Activated naive CD8-positive, alpha-beta T cell treated with anti-CD3 and anti-CD28 coated beads, Interleukin-2, amount 10 ng/mL, durations not matched to agents 7 days and 5 days (primary cell): ENCODE measurements at regions not wholly inside any gene's neighbourhood (a gene's known extent, or its start where the extent isn't known, plus 50 kb on each side); places are given as distances from the start of the nearest gene placed in this dataset.

Experiments
- ATAC-seq: fragments of 150-1000 bp; cut with Tn5 transposase; one replicate; pipeline ENCODE4 v1.10.0; 2021; ENCODE audit warnings: low read depth, moderate library complexity
- POLR2A ChIA-PET: fragments of 350-600 bp; sonication (Branson Sonifier 250); formaldehyde crosslinking; loops from one replicate; lab custom pipeline; 2021; ENCODE audit warnings: antibody characterized with exemption; lab: Charles Lee
- DNase-seq: peaks from one replicate; pipeline ENCODE4 v3.0.0; 2021
- H3K27ac Mint-ChIP-seq: one replicate; pipeline ENCODE4 v1.8.0; 2022; ENCODE audit warnings: mild to moderate bottlenecking, mixed read lengths
- H3K27me3 Mint-ChIP-seq: one replicate; pipeline ENCODE4 v1.8.0; 2022; ENCODE audit warnings: mild to moderate bottlenecking, moderate library complexity, mixed read lengths
- H3K36me3 Mint-ChIP-seq: one replicate; pipeline ENCODE4 v1.8.0; 2021; ENCODE audit warnings: mild to moderate bottlenecking, mixed read lengths
- H3K4me1 Mint-ChIP-seq: one replicate; pipeline ENCODE4 v1.8.0; 2021; ENCODE audit warnings: mixed read lengths
- H3K4me3 Mint-ChIP-seq: one replicate; pipeline ENCODE4 v1.8.0; 2022; ENCODE audit warnings: mild to moderate bottlenecking, moderate library complexity, mixed read lengths
- H3K9me3 Mint-ChIP-seq: one replicate; pipeline ENCODE4 v1.8.0; 2021; ENCODE audit warnings: mixed read lengths

DNA sequence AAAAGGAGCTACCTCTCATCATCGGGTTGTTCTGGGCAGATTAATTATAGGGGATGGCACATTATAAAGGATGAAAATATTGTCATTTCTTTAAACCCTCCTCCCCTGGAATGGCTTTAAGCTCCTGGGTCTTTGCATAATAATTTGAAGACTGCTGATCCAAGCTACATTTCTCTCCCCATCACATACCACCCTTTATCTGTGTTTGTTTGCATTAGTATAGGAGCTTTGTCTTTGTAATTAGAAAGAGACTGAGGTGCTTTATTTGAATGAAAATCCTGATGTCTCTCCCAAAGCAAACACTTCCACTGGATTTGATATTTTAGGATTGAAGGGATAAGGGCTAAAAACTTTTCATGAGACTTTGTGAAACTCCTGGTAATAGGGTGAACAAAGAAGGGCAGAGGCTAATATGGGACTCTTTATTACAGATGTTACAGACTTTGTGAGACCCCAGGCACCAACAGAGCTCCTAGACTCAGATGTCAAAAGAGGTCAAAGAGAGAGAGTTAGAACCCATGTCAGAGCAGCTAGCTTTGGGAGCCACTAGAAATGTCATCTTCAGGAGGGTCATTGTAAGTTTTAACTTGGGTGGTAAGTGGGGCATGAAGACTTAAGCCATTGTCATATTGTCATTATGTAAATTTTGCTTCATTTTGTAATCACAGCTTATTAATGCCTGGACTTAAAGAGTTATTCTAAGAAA is 75.3 kb upstream of the RXFP2 start:
- H3K27ac Mint-ChIP-seq = no peak overlapping the region
- no peaks in the 10 kb centered on the region for H3K36me3 Mint-ChIP-seq
- H3K4me1 Mint-ChIP-seq = no peaks in the 10 kb centered on the region
- ATAC-seq (no peak), DNase-seq (no peak)
- POLR2A ChIA-PET = no interaction called here
- no peaks in the 10 kb centered on the region for H3K27me3 Mint-ChIP-seq
- H3K4me3 Mint-ChIP-seq = no peak overlapping the region
- peaks cover 7% of the 10 kb centered on the region for H3K9me3 Mint-ChIP-seq

DNA sequence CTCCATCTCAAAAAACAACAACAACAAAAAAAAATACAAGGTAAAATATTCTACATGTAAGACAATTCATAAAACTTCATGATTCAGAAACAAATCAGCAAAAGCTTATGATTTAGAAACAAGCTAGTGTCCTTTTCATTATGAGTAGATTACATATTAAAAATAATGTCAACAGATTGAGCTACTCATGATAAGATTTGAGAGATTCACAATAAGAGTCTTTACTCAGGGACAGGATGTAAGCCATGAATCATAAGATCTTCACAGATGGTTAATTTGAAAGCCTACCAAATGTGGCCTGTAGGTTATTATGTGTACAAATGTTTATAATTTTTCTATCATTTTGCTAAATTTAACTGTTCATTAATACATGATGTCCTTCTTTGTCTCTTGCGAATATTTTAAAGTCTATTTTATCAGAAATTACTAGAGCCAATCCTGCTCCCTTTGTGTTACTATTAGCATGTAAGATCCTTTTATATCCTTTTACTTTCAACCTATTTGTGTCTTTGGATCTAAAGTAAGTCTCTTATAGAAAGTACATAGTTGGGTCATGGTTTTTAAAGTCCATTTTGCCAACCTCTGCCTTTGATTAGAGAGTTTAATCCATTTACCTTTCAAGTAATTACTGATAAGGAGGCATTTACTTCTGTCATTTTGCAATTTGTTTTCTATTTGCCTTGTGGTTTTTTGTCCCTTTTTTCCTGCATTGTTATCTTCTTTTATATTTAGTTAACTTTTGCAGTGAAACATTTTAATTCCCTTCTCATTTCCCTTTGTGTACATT is 68.3 kb upstream of the RXFP2 start:
- no peaks in the 10 kb centered on the region for H3K27me3 Mint-ChIP-seq
- no peaks in the 10 kb centered on the region for H3K36me3 Mint-ChIP-seq
- no peak for ATAC-seq
- H3K9me3 Mint-ChIP-seq = peaks cover 5% of the 10 kb centered on the region
- H3K4me1 Mint-ChIP-seq = no peaks in the 10 kb centered on the region
- H3K4me3 Mint-ChIP-seq = no peak overlapping the region
- H3K27ac Mint-ChIP-seq = no peak overlapping the region
- no peak for DNase-seq
- POLR2A ChIA-PET = no interaction called here

GRCh38 chr13:31674051-31674450 is 65.3 kb upstream of the RXFP2 start:
- Mint-ChIP-seq H3K9me3 (peaks cover under 1% of the 10 kb centered on the region), H3K4me1 (no peaks in the 10 kb centered on the region), H3K4me3 (no peak overlapping the region), H3K36me3 (no peaks in the 10 kb centered on the region), H3K27me3 (no peaks in the 10 kb centered on the region), H3K27ac (no peak overlapping the region)
- POLR2A ChIA-PET = no interaction called here
- ATAC-seq (no peak), DNase-seq (no peak)

DNA sequence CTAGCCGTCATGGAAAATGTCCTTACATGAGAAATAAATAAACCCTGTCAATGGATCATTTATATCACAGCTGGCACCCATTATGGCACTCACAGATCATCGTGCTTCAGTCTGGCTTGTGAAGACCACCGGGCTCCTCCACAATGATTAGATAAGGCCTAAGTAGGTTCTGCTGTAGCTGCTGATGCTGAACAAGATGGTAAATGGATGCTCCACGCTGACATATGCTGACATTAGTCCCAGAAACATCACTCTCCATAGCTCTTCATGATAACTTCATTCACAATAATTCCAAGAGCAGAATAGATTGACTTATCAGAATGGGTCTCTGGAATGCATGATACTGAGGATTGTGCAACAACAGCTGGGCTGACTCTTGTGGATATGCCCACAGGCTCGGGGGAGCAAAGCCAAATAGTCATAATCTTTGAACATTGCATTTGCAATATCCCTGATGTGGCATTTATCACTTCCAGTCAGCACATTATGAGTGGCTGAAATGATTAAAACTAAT is 63.8 kb upstream of the RXFP2 start:
- H3K27ac Mint-ChIP-seq = no peak overlapping the region
- H3K9me3 Mint-ChIP-seq = no peaks in the 10 kb centered on the region
- no peak for ATAC-seq
- POLR2A ChIA-PET = no interaction called here
- no peaks in the 10 kb centered on the region for H3K4me1 Mint-ChIP-seq
- H3K36me3 Mint-ChIP-seq = no peaks in the 10 kb centered on the region
- no peak for DNase-seq
- no peak overlapping the region for H3K4me3 Mint-ChIP-seq
- no peaks in the 10 kb centered on the region for H3K27me3 Mint-ChIP-seq

DNA sequence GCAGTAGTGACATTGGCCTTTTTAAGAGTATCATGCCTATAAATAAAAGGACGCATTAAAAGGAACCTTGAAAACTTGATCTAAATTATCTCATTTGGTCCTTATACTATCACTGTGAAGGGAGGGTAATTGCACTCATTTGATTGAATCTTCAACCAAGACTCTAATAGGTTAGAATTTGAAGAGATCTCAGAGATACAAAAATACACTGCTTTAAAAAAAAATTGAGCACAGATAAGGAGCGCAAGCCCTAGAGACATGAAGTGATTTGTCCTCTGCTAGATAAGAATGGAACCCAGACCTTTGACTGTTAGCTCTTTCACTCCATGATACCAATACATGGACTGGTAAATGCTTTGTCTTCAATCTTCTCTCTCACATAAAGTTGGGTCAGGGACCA is 58.2 kb upstream of the RXFP2 start:
- Mint-ChIP-seq H3K4me1 (no peaks in the 10 kb centered on the region), H3K4me3 (no peak overlapping the region), H3K36me3 (no peaks in the 10 kb centered on the region), H3K9me3 (peaks cover 3% of the 10 kb centered on the region), H3K27ac (no peak overlapping the region), H3K27me3 (no peaks in the 10 kb centered on the region)
- POLR2A ChIA-PET = no interaction called here
- DNase-seq (no peak), ATAC-seq (no peak)

GRCh38 chr13:31684466-31684865 is 54.9 kb upstream of the RXFP2 start:
- ATAC-seq = no peak
- no peaks in the 10 kb centered on the region for H3K36me3 Mint-ChIP-seq
- POLR2A ChIA-PET = no interaction called here
- no peak overlapping the region for H3K4me3 Mint-ChIP-seq
- H3K4me1 Mint-ChIP-seq = no peaks in the 10 kb centered on the region
- no peaks in the 10 kb centered on the region for H3K27me3 Mint-ChIP-seq
- peaks cover 3% of the 10 kb centered on the region for H3K9me3 Mint-ChIP-seq
- H3K27ac Mint-ChIP-seq = no peak overlapping the region
- no peak for DNase-seq

DNA sequence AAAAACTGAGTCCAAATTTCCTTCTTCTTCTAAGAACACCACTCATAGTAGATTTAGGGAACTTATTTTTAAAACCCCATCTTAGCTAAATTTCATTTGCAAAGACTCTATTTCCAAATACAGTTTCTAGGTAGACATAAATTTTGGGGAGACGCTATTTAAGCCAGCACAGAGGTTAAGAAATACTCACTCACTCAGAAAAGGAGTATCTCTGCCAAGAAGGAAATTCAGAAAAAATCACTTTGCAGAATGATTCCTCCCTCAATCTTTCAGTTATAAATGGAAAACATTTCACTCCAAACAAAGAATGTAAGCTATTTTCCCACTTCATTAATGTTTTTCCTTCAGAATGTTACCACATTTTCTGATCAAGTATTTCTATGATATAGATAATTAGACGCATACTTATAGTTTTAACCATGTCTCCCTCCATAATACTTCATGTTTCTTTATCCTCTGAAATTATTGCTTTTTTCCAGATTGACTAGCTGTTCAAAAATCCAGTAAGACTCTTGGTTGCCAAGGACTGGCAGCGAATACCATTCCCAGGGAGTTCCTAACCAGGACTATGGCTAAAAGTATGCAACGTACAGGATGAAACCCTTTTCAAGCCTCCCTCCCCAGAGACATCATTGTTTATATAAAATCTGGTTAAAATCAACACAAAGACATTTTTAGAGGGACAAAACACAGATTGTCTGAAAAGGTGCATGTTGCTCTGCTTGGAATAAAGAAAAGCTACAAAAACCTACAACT is 52.5 kb upstream of the RXFP2 start:
- Mint-ChIP-seq H3K9me3 (peaks cover 3% of the 10 kb centered on the region), H3K27ac (no peak overlapping the region), H3K4me1 (no peaks in the 10 kb centered on the region), H3K36me3 (no peaks in the 10 kb centered on the region), H3K27me3 (no peaks in the 10 kb centered on the region), H3K4me3 (no peak overlapping the region)
- DNase-seq (no peak), ATAC-seq (no peak)
- POLR2A ChIA-PET = no interaction called here
